H1 (cell line): ENCODE measurements at regions not wholly inside any gene's neighbourhood (a gene's known extent, or its start where the extent isn't known, plus 50 kb on each side); places are given as distances from the start of the nearest gene placed in this dataset.

Source experiments
- CTCF ChIA-PET: fragments of 300-600 bp; sonication (Branson Sonifier 250); formaldehyde crosslinking; loops from one replicate; lab custom pipeline; 2021; ENCODE audit not compliant: partially characterized antibody; lab: Charles Lee
- POLR2A ChIA-PET: fragments of 300-600 bp; sonication (Branson Sonifier 250); formaldehyde crosslinking; loops from one replicate; lab custom pipeline; 2021; ENCODE audit warnings: inconsistent platforms; ENCODE audit not compliant: partially characterized antibody; lab: Charles Lee
- DNase-seq, 2 experiments: peaks; one replicate each; pipeline versions ENCODE4 v3.0.0 to v3.0.0-alpha.2; 2010 to 2022; ENCODE audit warnings: low spot score in 2 of 2, low read depth in 1 of 2, mixed read lengths in 1 of 2
- FAIRE-seq: peaks from 2 replicates; lab custom pipeline; 2011; peaks lifted over from hg19 to GRCh38; lab: Jason Lieb, UNC
- H2AFZ ChIP-seq: 2 replicates; pipeline ENCODE4 v1.8.1; 2012; ENCODE audit warnings: low read length, inconsistent platforms
- H2AK5ac ChIP-seq: 2 replicates; pipeline ENCODE4 v1.6.1; 2013; ENCODE audit warnings: low read depth, low read length
- H2BK120ac ChIP-seq: replicated peaks from 2 replicates; pipeline ENCODE3; 2013; ENCODE audit warnings: low read depth, low read length, inconsistent platforms
- H2BK12ac ChIP-seq: 2 replicates; pipeline ENCODE4 v1.6.1; 2013; ENCODE audit warnings: low read depth, low read length
- H2BK15ac ChIP-seq: 2 replicates; pipeline ENCODE4 v1.6.1; 2013; ENCODE audit warnings: low read length
- H2BK20ac ChIP-seq: 2 replicates; pipeline ENCODE4 v1.6.1; 2013; ENCODE audit warnings: low read length
- H2BK5ac ChIP-seq: 2 replicates; pipeline ENCODE4 v1.6.1; 2013; ENCODE audit warnings: low read depth, low read length
- H3K14ac ChIP-seq: 2 replicates; pipeline ENCODE4 v1.6.1; 2013; ENCODE audit warnings: inconsistent platforms; ENCODE audit not compliant: insufficient read length
- H3K18ac ChIP-seq: 2 replicates; pipeline ENCODE4 v1.6.1; 2013; ENCODE audit warnings: low read length; ENCODE audit errors: extremely low read depth
- H3K23ac ChIP-seq: 2 replicates; pipeline ENCODE4 v1.6.1; 2013; ENCODE audit warnings: inconsistent platforms; ENCODE audit not compliant: insufficient read length
- H3K23me2 ChIP-seq: 2 replicates; pipeline ENCODE4 v1.6.1; 2013; ENCODE audit warnings: low read depth, low read length
- H3K27ac ChIP-seq: 2 replicates; pipeline ENCODE4 v1.6.1; 2011; ENCODE audit warnings: low read depth, low read length, inconsistent platforms
- H3K27me3 ChIP-seq, 4 experiments: replicated peaks in 1 of 4; 1 replicate in 1 of 4; 2 replicates in 3 of 4; pipeline versions ENCODE4 v1.6.1 to v1.8.1; 2011 to 2013; ENCODE audit warnings: low read length in 3 of 4, mild to moderate bottlenecking in 3 of 4, inconsistent platforms in 2 of 4, mixed read lengths in 2 of 4, moderate library complexity in 1 of 4; ENCODE audit not compliant: control insufficient read depth in 3 of 4, insufficient read depth in 3 of 4; ENCODE audit errors: extremely low read depth in 1 of 4
- H3K36me3 ChIP-seq, 4 experiments: 2 replicates each; pipeline versions ENCODE4 v1.6.1 to v1.8.1; 2011 to 2013; ENCODE audit warnings: mild to moderate bottlenecking in 4 of 4, low read length in 3 of 4, moderate library complexity in 2 of 4, control low read depth in 1 of 4, inconsistent platforms in 1 of 4; ENCODE audit not compliant: insufficient read depth in 4 of 4, control insufficient read depth in 2 of 4
- H3K4ac ChIP-seq: replicated peaks from 2 replicates; pipeline ENCODE3; 2013; ENCODE audit warnings: low read length, low read depth, mixed read lengths, inconsistent platforms; ENCODE audit not compliant: insufficient read length
- H3K4me1 ChIP-seq, 4 experiments: replicated peaks in 1 of 4; 1 replicate in 1 of 4; 2 replicates in 3 of 4; pipeline versions ENCODE4 v1.6.1 to v1.8.1; 2011 to 2013; ENCODE audit warnings: low read length in 3 of 4, inconsistent platforms in 2 of 4, mixed read lengths in 1 of 4; ENCODE audit not compliant: insufficient read depth in 4 of 4, control insufficient read depth in 3 of 4
- H3K4me2 ChIP-seq, 2 experiments: 2 replicates each; pipeline versions ENCODE4 v1.6.1 to v1.8.1; 2011 to 2013; ENCODE audit warnings: low read depth in 2 of 2, low read length in 2 of 2, control low read depth in 1 of 2, inconsistent platforms in 1 of 2, mild to moderate bottlenecking in 1 of 2; ENCODE audit not compliant: insufficient read depth in 1 of 2
- H3K4me3 ChIP-seq, 4 experiments: fragments of 200-600, 300-600 bp in 1 of 4; sonication (generic), shearing (Covaris generic), sonication (Bioruptor Twin) in 1 of 4; 2 replicates each; pipeline versions ENCODE4 v1.5.1 to v1.8.1; 2011 to 2016; ENCODE audit warnings: low read length in 4 of 4, low read depth in 3 of 4, control low read depth in 2 of 4, inconsistent platforms in 2 of 4, mild to moderate bottlenecking in 2 of 4, mixed read lengths in 1 of 4, moderate library complexity in 1 of 4; ENCODE audit not compliant: insufficient read depth in 2 of 4; ENCODE audit errors: extremely low read depth in 1 of 4
- H3K56ac ChIP-seq: replicated peaks from 2 replicates; pipeline ENCODE3; 2013; ENCODE audit warnings: low read depth, mild to moderate bottlenecking, mixed read lengths, low read length, inconsistent platforms; ENCODE audit not compliant: insufficient read length
- H3K79me1 ChIP-seq: 2 replicates; pipeline ENCODE4 v1.6.1; 2013; ENCODE audit warnings: low read depth, low read length, control low read depth
- H3K79me2 ChIP-seq, 2 experiments: 2 replicates each; pipeline versions ENCODE4 v1.6.1 to v1.8.1; 2012 to 2013; ENCODE audit warnings: low read length in 2 of 2, mild to moderate bottlenecking in 2 of 2, inconsistent platforms in 1 of 2; ENCODE audit not compliant: insufficient read depth in 2 of 2, control insufficient read depth in 1 of 2
- H3K9ac ChIP-seq, 4 experiments: replicated peaks in 1 of 4; 1 replicate in 1 of 4; 2 replicates in 3 of 4; pipeline versions ENCODE4 v1.6.1 to v1.8.1; 2011 to 2013; ENCODE audit warnings: low read depth in 3 of 4, low read length in 3 of 4, control low read depth in 2 of 4, mild to moderate bottlenecking in 2 of 4, moderate library complexity in 2 of 4, inconsistent platforms in 1 of 4; ENCODE audit errors: extremely low read depth in 1 of 4
- H3K9me3 ChIP-seq, 2 experiments: 2 replicates each; pipeline versions ENCODE4 v1.6.1 to v1.8.1; 2012 to 2013; ENCODE audit warnings: mild to moderate bottlenecking in 2 of 2, moderate library complexity in 2 of 2, control low read depth in 1 of 2, inconsistent platforms in 1 of 2, low read depth in 1 of 2, low read length in 1 of 2, mixed read lengths in 1 of 2; ENCODE audit not compliant: insufficient read depth in 2 of 2
- H4K20me1 ChIP-seq, 2 experiments: replicated peaks in 1 of 2; 2 replicates each; pipeline versions ENCODE3 to v1.8.1; 2011 to 2013; ENCODE audit warnings: inconsistent platforms in 2 of 2, low read length in 2 of 2, mild to moderate bottlenecking in 1 of 2; ENCODE audit not compliant: insufficient read depth in 2 of 2, control insufficient read depth in 1 of 2
- H4K5ac ChIP-seq: 2 replicates; pipeline ENCODE4 v1.6.1; 2013; ENCODE audit warnings: low read length, low read depth, mixed read lengths, inconsistent platforms; ENCODE audit not compliant: insufficient read length
- H4K8ac ChIP-seq: 2 replicates; pipeline ENCODE4 v1.8.0; 2013; ENCODE audit warnings: mild to moderate bottlenecking, moderate library complexity, low read length, inconsistent platforms; ENCODE audit not compliant: insufficient read depth; ENCODE audit errors: extremely low read depth
- H4K91ac ChIP-seq: replicated peaks from 2 replicates; pipeline ENCODE3; 2013; ENCODE audit warnings: low read length, mixed read lengths, inconsistent platforms; ENCODE audit not compliant: insufficient read length
- BCL11A ChIP-seq, 2 experiments: IDR thresholded peaks; one replicate each; pipeline ENCODE4 v1.6.1; 2011; ENCODE audit warnings: low read depth in 2 of 2, low read length in 2 of 2, mild to moderate bottlenecking in 2 of 2
- CBX5 ChIP-seq: fragments of 300-800, 300-1000 bp; sonication (generic); IDR thresholded peaks from 2 replicates; pipeline ENCODE4 v1.7.1; 2016; ENCODE audit warnings: antibody characterized with exemption, low read length, low read depth
- CREB1 ChIP-seq: IDR thresholded peaks from 2 replicates; pipeline ENCODE4 v1.6.1; 2012; ENCODE audit warnings: inconsistent platforms
- E2F6 ChIP-seq: IDR thresholded peaks from 2 replicates; pipeline ENCODE4 v1.6.1; 2012; ENCODE audit warnings: inconsistent platforms
- EP300 ChIP-seq, 2 experiments: IDR thresholded peaks; 1 replicate in 1 of 2; 2 replicates in 1 of 2; pipeline ENCODE4 v1.6.1; 2011 to 2012; ENCODE audit warnings: low read depth in 2 of 2, low read length in 2 of 2, mild to moderate bottlenecking in 2 of 2, borderline replicate concordance in 1 of 2, inconsistent platforms in 1 of 2, moderate library complexity in 1 of 2
- FOSL1 ChIP-seq: IDR thresholded peaks from 2 replicates; pipeline ENCODE4 v1.6.1; 2011; ENCODE audit warnings: mild to moderate bottlenecking, low read depth, low read length, moderate library complexity; ENCODE audit not compliant: insufficient read depth
- GABPA ChIP-seq: IDR thresholded peaks from 2 replicates; pipeline ENCODE4 v1.6.1; 2011; ENCODE audit warnings: mild to moderate bottlenecking, low read length, moderate library complexity, borderline replicate concordance; ENCODE audit not compliant: insufficient read depth
- JUND ChIP-seq: IDR thresholded peaks from 2 replicates; pipeline ENCODE4 v1.6.1; 2011; ENCODE audit warnings: mild to moderate bottlenecking, improper control_type of control experiment, low read length
- MAX ChIP-seq: IDR thresholded peaks from 2 replicates; pipeline ENCODE4 v1.6.1; 2012; ENCODE audit warnings: inconsistent platforms
- NANOG ChIP-seq: IDR thresholded peaks from 2 replicates; pipeline ENCODE4 v1.6.1; 2011; ENCODE audit warnings: low read length, low read depth, mild to moderate bottlenecking, inconsistent platforms; ENCODE audit not compliant: insufficient read depth, poor library complexity, severe bottlenecking
- RBBP5 ChIP-seq: IDR thresholded peaks from 2 replicates; pipeline ENCODE4 v1.7.1; 2012; ENCODE audit warnings: low read depth, mild to moderate bottlenecking, inconsistent platforms, low read length, moderate library complexity, borderline replicate concordance
- RFX5 ChIP-seq: IDR thresholded peaks from 2 replicates; pipeline ENCODE4 v1.6.1; 2011; ENCODE audit warnings: low read depth, low read length, improper control_type of control experiment, borderline replicate concordance
- SP1 ChIP-seq: IDR thresholded peaks from 2 replicates; pipeline ENCODE4 v1.6.1; 2011; ENCODE audit warnings: low read depth, low read length
- TAF7 ChIP-seq: optimal IDR thresholded peaks from 2 replicates; pipeline ENCODE3; 2011; ENCODE audit warnings: low read depth, mild to moderate bottlenecking, inconsistent platforms, low read length, moderate library complexity, borderline replicate concordance
- WGBS, 2 experiments: shearing (Covaris generic) in 1 of 2; methylation state at CpG; one replicate each; pipeline versions ENCODE4 v1.1.6 to v1.1.7; 2013 to 2015; ENCODE audit warnings: low lambda C conversion rate in 2 of 2, mixed read lengths in 2 of 2, inconsistent platforms in 1 of 2, low coverage in 1 of 2, missing lambda C conversion rate in 1 of 2; ENCODE audit not compliant: insufficient replicate concordance in 2 of 2, insufficient coverage in 1 of 2, insufficient read length in 1 of 2; ENCODE audit errors: extremely low coverage in 1 of 2, missing lambda C conversion rate in 1 of 2; 5-methylcytosine and 5-hydroxymethylcytosine counted together

GRCh38 chr9:2502760-2503159 is 118.8 kb upstream of the VLDLR start:
- FAIRE-seq: no peak
- no peak overlapping the region for H4K5ac ChIP-seq
- TF ChIP-seq RBBP5 (no peak), TAF7 (no peak), EP300 (IDR thresholded peaks at IDR 0.05; ENCODE audit: borderline replicate concordance in 1 of 2, low read depth in 2 of 2, low read length in 2 of 2) (no peak), BCL11A (IDR thresholded peaks at IDR 0.05; ENCODE audit: low read depth in 2 of 2, low read length in 2 of 2) (no peak), FOSL1 (no peak), SP1 (no peak), E2F6 (no peak), JUND (no peak), MAX (no peak), CREB1 (no peak), GABPA (no peak), CBX5 (no peak), NANOG (no peak), RFX5 (no peak)

More at GRCh38 chr9:2502760-2503159, 118.8 kb upstream of the VLDLR start:
- H3K4me1 ChIP-seq: no peaks in the 10 kb centered on the region
- H2BK5ac ChIP-seq: no peak overlapping the region
- no peak overlapping the region for H2AFZ ChIP-seq
- no peak overlapping the region for H4K8ac ChIP-seq
- no peaks in the 10 kb centered on the region for H3K79me1 ChIP-seq
- H3K23me2 ChIP-seq: no peaks in the 10 kb centered on the region
- no peak overlapping the region for H3K23ac ChIP-seq
- H3K4me3 ChIP-seq: no peak overlapping the region
- no peak overlapping the region for H3K56ac ChIP-seq
- H3K79me2 ChIP-seq: no peaks in the 10 kb centered on the region
- no peaks in the 10 kb centered on the region; a peak in 2 of 8 replicates for H3K36me3 ChIP-seq
- no peak overlapping the region for H2BK120ac ChIP-seq
- H2BK20ac ChIP-seq: no peak overlapping the region
- DNase-seq: no peak
- H3K9me3 ChIP-seq: no peaks in the 10 kb centered on the region
- no peak overlapping the region for H3K4ac ChIP-seq
- 91% methylated on average over 2 of the region's 2 CpGs; no CpG with 5 or more reads in 1 of the 2 experiments for WGBS, 2 experiments
- H2BK12ac ChIP-seq: no peak overlapping the region
- ChIA-PET POLR2A (no interaction called here), CTCF (interaction anchor here (0.8 to 1.2 kb wide), 3 partner anchors 10 to 94 kb away, joined by 3 read pairs; no protein-coding TSS in a partner anchor)
- H3K27me3 ChIP-seq: no peaks in the 10 kb centered on the region
- no peak overlapping the region for H3K9ac ChIP-seq
- no peak overlapping the region for H2BK15ac ChIP-seq
- H4K20me1 ChIP-seq: no peaks in the 10 kb centered on the region
- H3K14ac ChIP-seq: no peak overlapping the region
- no peak overlapping the region for H3K27ac ChIP-seq
- no peak overlapping the region for H3K4me2 ChIP-seq
- H2AK5ac ChIP-seq: no peak overlapping the region
- no peak overlapping the region for H3K18ac ChIP-seq
- H4K91ac ChIP-seq: no peak overlapping the region
